Peyer's patch (tissue), 4 donors: ENCODE measurements at regions not wholly inside any gene's neighbourhood (a gene's known extent, or its start where the extent isn't known, plus 50 kb on each side); places are given as distances from the start of the nearest gene placed in this dataset.

Source experiments
- POLR2A ChIP-seq, 2 donors: fragments of 450-650 bp; IDR thresholded peaks; one replicate each; pipeline ENCODE4 v1.5.1; 2017; ENCODE audit warnings: antibody characterized with exemption in 2 of 2, mild to moderate bottlenecking in 2 of 2, moderate library complexity in 2 of 2
- TF ChIP-seq, protein P1 (sequence below), 6 experiments: fragments of 450-650 bp in 4 of 6; fragments of 200-600 bp in 2 of 6; sonication (generic) in 1 of 6; IDR thresholded peaks; one replicate each; pipeline ENCODE4 v1.5.1; 2017 to 2019; ENCODE audit warnings: antibody characterized with exemption in 6 of 6, mild to moderate bottlenecking in 3 of 6, moderate library complexity in 1 of 6

DNA sequence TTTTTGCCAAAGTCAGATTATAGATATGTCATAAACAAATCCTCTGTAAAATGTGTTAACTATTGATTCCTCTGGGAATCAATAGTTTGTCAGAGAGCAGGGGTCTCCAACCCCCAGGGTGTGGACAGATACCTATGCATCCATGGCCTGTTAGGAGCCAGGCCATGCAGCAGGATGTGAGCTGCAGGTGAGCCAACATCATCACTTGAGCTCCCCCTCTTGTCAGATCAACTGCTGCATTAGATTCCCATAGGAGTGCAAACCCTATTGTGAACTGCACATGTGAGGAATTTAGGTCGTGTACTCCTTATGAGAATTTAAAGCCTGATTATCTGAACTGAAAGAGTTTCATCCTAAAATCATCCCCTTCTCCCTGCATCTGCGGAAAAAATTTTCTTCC lies 1365.4 kb downstream of the ARAP2 start:
- TF ChIP-seq, protein P1, sequence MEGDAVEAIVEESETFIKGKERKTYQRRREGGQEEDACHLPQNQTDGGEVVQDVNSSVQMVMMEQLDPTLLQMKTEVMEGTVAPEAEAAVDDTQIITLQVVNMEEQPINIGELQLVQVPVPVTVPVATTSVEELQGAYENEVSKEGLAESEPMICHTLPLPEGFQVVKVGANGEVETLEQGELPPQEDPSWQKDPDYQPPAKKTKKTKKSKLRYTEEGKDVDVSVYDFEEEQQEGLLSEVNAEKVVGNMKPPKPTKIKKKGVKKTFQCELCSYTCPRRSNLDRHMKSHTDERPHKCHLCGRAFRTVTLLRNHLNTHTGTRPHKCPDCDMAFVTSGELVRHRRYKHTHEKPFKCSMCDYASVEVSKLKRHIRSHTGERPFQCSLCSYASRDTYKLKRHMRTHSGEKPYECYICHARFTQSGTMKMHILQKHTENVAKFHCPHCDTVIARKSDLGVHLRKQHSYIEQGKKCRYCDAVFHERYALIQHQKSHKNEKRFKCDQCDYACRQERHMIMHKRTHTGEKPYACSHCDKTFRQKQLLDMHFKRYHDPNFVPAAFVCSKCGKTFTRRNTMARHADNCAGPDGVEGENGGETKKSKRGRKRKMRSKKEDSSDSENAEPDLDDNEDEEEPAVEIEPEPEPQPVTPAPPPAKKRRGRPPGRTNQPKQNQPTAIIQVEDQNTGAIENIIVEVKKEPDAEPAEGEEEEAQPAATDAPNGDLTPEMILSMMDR (IDR thresholded peaks at IDR 0.05): no peak
- no peak for TF ChIP-seq POLR2A (IDR thresholded peaks at IDR 0.05)
